ENCODE measurements at regions not wholly inside any gene's neighbourhood (a gene's known extent, or its start where the extent isn't known, plus 50 kb on each side); places are given as distances from the start of the nearest gene placed in this dataset.

- no peak for TF ChIP-seq POLR2A (IDR thresholded peaks at IDR 0.05)
- no peak for TF ChIP-seq CTCF (IDR thresholded peaks at IDR 0.05)
Observed at GRCh38 chr4:151581570-151581969, 172.6 kb downstream of the FHIP1A start.
